Uterus (tissue), 2 donors: ENCODE measurements at regions not wholly inside any gene's neighbourhood (a gene's known extent, or its start where the extent isn't known, plus 50 kb on each side); places are given as distances from the start of the nearest gene placed in this dataset.

Experiments used
- CTCF ChIP-seq, 4 experiments: fragments of 200-600 bp in 2 of 4; fragments of 450-650 bp in 2 of 4; sonication (generic) in 2 of 4; IDR thresholded peaks; one replicate each; pipeline ENCODE4 v1.5.1; 2016 to 2019; ENCODE audit warnings: antibody characterized with exemption in 4 of 4, mild to moderate bottlenecking in 2 of 4, moderate library complexity in 1 of 4
- POLR2A ChIP-seq, 2 donors: fragments of 450-650 bp; IDR thresholded peaks; one replicate each; pipeline ENCODE4 v1.6.1; 2016; ENCODE audit warnings: antibody characterized with exemption in 2 of 2, mild to moderate bottlenecking in 1 of 2, moderate library complexity in 1 of 2

- TF ChIP-seq CTCF (IDR thresholded peaks at IDR 0.05) (no peak), POLR2A (IDR thresholded peaks at IDR 0.05) (no peak)
Observed at GRCh38 chr3:194749631-194750490, 64.2 kb downstream of the FAM43A start.
